Heart left ventricle (tissue), 13 donors: ENCODE measurements at regions not wholly inside any gene's neighbourhood (a gene's known extent, or its start where the extent isn't known, plus 50 kb on each side); places are given as distances from the start of the nearest gene placed in this dataset.
"Not testable (repeated sequence)": the region's sequence is repeated elsewhere in the genome, so short reads cannot be mapped to it uniquely, and the experiment has no call there.

Source experiments
- CTCF ChIP-seq, 12 donors: fragments of 200-600 bp; sonication (generic) in 4 of 12; IDR thresholded peaks; one replicate each; pipeline versions ENCODE4 v1.5.0 to v1.8.0; 2018 to 2022; ENCODE audit warnings: antibody characterized with exemption in 12 of 12, mild to moderate bottlenecking in 5 of 12
- POLR2A ChIP-seq, 2 donors: fragments of 450-650 bp; IDR thresholded peaks; one replicate each; pipeline ENCODE4 v1.6.1; 2017; ENCODE audit warnings: antibody characterized with exemption in 2 of 2, mild to moderate bottlenecking in 2 of 2, moderate library complexity in 2 of 2
- donor health status: ischemic (EF 13 %, LVEDD 7.1; RV severe dilation, severe dysfunction).
- donor health status: DM: no; HTN: yes; CAD: no.
- donor health status: DM: no; HTN: no; CAD: no.
- donor health status: ischemic (EF 25% LVEDD 6.9; RV normal size, moderate dysfunction).
- donor health status: ischemic (EF 25% LVEDD 5.7; RV mildly dilated, moderate dysfunction).
- donor health status: ischemic (EF 35%, LVEDD 5.7; RV mildly dilated, moderate dysfunction).
- donor health status: nonischemic (EF 11% LVEDD 7.7; RV severe dilation, severe dysfunction).
- donor health status: DM: yes; HTN: yes; CAD: no.
- donor health status: PGD.
- donor health status: ischemic (EF 29% LVEDD 5.4; RV normal size, mild dysfunction).
- donor health status: nonischemic (EF 23%, LVEDD 6.1; RV moderate dilation, normal function).

GRCh38 chr2:183788796-183789195, 664.6 kb downstream of the NUP35 start:
- not testable (repeated sequence) for TF ChIP-seq POLR2A, CTCF (IDR thresholded peaks at IDR 0.05)
